ENCODE measurements at regions not wholly inside any gene's neighbourhood (a gene's known extent, or its start where the extent isn't known, plus 50 kb on each side); places are given as distances from the start of the nearest gene placed in this dataset.
"Not testable (repeated sequence)": the region's sequence is repeated elsewhere in the genome, so short reads cannot be mapped to it uniquely, and the experiment has no call there.

DNA sequence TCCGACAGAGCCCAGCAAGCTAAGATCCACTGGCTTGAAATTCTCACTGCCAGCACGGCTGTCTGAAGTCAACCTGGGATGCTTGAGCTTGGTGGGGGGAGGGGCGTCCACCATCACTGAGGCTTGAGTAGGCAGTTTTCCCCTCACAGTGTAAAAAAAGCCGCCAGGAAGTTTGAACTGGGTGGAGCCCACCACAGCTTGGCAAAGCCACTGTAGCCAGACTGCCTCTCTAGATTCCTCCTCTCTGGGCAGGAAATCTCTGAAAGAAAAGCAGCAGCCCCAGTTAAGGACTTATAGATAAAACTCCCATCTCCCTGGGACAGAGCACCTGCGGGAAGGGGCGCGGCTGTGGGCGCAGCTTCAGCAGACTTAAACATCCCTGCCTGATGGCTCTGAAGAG, 68.7 kb upstream of the LIPC start:
- not testable (repeated sequence) for DNase-seq

DNA sequence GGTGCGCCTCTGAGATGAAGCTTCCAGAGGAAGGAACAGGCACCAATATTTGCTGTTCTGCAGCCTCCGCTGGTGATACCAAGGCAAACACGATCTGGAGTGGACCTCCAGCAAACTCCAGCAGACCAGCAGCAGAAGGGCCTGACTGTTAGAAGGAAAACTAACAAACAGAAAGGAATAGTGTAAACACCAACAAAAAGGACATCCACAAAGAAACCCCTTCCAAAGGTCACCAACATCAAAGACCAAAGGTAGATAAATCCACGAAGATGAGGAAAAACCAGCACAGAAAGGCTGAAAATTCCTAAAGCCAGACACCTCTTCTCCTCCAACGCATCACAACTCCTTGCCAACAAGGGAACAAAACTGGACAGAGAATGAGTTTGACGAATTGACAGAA, 68.1 kb upstream of the LIPC start:
- DNase-seq = not testable (repeated sequence)

DNA sequence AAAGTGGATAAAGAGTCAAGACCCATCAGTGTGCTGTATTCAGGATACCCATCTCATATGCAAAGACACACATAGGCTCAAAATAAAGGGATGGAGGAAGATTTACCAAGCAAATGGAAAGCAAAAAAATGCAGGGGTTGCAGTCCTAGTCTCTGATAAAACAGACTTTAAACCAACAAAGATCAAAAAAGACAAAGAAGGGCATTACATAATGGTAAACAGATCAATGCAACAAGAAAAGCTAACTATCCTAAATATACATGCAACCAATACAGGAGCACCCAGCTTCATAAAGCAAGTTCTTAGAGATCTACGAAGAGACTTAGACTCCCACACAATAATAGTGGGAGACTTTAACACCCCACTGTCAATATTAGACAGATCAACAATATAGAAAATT, 66.7 kb upstream of the LIPC start:
- DNase-seq = not testable (repeated sequence)

DNA sequence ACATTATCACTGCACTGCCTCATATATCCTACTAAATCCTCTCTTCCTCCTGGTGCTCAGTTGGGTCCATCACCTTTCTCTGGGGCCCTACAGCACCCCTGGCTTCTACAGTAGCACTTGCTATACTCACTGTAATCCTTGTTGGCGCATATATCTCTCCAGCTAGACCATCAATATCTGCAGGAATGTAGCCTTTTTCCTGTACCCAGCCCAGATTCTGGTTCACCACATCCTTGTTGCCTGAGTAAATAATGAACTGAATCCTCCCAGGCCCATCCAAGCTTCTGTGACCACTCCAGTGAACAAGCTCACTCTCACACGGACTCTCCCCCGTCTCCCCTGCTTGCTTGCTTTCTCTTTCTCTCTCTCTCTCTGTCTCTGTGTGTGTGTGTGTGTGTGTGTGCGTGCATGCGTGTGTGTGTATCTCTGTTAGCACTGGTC, 62.5 kb upstream of the LIPC start:
- no peak for DNase-seq

DNA sequence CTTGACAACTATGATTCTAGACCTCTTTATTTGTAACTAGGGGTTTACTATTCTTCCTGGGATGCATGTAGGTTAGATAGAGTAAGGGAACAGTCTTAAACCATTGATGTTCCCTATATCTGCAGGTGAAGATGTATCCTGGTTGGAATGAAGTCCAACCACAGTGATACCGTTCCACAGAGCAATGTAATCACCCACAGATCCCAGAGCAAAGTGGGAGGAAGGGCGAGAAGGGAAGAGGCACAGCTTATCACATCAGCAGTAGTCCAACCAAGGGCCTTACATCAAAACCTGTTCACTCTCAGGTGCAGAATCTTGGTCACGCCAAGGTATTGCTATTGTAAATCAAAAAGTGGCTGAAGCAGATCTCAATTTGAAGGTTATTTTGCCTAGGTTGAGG, 61.8 kb upstream of the LIPC start:
- DNase-seq = no peak

DNA sequence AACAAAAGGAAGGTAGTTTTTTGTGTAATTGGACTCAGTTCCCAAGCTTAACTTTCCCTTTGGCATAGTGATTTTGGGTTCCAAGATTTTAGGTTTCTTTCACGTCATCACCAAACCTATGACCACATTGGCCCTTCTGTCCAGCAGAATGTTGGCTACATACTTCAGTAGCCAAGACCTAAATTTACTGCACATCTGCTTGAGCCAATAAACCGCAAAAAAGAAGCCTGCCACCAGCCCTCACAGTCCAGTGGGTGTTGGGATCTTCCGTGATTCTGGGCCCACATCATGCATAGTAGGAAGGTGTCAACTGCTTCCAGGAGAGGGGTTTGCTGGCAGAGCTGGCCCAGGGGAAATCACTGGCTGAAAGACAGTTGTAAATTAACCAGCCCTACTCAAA, 57.6 kb upstream of the LIPC start:
- DNase-seq = no peak

DNA sequence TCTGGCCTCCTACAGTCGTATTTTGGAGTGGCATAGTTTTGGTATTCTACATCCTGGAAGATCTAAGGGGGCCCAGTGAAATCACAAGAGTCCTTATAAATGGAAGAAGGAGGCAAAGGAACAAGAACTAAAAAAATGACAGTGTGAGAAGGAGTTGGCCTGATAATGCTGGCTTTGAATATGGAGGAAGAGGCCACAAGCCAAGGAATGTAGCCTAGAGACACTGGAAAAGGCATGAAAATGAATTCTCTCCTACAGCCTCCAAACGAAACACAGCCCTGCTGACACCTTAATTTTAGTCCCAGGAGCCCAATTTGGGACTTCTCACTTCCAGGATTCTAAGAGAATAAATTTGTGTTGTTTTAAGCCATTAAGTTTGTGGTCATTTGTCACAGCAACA, 54.6 kb upstream of the LIPC start:
- DNase-seq = no peak

DNA sequence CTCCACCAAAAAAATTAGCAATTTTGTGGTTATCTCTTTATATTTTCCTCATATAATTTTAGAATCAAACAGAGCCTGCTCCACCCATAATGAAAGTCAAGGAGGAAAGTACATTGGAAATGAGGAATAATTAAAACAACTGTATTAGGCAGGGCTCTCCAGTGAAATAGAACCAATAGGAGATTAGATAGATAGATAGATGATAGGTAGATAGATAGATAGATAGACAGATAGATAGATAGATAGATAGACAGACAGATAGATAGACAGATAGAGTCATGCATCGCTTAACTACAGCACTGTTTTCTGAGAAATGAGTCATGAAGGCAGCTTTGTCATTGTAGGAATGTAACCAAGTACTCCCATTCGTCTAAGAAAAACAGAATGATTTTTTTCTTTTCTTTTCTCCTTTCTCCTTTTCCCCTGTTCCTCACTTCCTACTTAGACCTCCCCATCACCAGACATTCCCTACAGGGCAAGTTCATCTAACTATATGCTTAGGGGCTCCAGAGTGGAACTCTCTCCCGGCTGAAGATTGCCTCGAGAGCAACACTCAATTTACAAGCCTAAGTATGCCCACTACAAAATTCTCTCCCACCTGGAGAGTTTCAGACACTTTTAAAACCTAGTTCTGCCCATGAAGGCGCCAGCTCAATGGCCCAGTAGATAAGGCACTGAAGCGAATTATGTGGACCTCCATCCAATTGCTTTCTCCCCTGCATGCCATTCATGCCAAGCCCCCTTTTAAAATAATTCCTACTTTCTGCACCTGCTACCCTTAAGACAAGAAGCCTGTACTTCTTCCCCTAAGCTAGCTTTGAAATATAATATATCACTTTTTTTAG, 53.3 kb upstream of the LIPC start:
- DNase-seq = no peak

DNA sequence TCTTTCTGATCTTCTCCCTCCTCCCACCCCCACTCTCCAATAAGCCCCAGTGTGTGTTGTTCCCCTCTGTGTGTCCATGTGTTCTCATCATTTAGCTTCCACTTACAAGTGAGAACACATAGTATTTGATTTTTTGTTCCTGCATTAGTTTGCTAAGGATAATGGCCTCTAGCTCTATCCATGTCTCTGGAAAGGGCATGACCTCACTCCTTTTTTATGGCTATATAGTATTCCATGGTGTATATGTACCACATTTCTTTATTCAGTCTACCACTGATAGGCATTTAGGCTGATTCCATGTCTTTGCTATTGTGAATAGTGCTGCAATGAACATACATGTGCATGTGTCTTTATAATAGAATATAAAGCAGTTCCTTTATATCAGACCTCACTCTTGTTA, 52.3 kb upstream of the LIPC start:
- DNase-seq = not testable (repeated sequence)

DNA sequence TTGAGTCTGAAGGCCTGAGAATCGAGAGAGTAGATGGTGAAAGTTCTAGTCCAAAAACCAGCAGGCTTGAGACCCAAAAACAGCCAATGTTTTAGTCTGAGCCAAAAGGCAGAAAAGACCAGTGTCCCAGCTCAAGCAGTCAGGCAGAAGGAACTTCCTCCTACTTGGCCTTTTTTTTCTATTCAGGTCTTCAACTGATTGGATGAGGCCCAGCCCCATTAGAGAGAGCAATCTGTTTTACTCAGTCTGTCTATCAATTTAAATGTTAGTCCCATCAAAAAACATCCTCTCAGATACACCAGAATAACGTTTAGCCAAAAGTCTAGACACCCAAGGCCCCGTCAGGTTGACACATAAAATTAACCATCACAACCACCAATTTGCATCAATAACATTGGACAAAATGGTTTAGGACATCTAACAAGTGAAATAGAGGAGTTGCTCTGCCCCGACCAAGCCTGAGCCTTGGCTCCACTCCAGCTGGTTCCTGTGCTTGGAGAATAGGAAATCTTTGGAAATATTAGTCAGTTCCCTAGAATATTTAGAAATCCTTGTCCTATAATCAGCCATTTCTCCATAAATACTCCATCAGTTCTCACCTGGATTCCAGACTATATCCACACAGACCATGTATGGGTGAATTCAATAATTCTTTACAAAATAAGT, 51.4 kb upstream of the LIPC start:
- DNase-seq = no peak

DNA sequence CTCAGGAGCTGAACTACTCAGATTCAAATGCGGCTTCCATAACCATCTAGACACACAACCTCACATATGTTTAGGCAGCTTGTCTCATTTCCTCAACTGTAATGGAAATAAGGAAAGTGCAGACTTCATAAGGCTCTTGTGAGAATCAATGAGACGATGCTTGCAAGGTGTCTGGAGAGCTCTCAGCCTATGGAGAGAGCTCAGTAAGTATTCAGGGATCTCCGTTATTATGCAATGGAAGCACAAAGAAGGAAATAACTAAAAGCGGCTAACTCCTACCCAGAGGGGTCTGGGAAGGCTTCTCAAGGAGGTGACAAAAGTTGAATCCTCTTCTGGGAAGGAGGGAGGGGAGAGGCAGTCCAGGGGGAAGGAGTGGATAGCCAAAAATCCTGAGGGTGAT, 50.1 kb upstream of the LIPC start:
- no peak for DNase-seq
